WERI-Rb-1 (cell line): ENCODE measurements at regions not wholly inside any gene's neighbourhood (a gene's known extent, or its start where the extent isn't known, plus 50 kb on each side); places are given as distances from the start of the nearest gene placed in this dataset.

Source experiments
- DNase-seq: peaks from one replicate; pipeline ENCODE4 v3.0.0-alpha.2; 2020
- H3K27ac ChIP-seq: fragments of 250-450 bp; sonication (Bioruptor Pico); 2 replicates; pipeline ENCODE4 v1.5.1; 2020; ENCODE audit warnings: mild to moderate bottlenecking, moderate library complexity
- H3K27me3 ChIP-seq: fragments of 250-450 bp; sonication (Bioruptor Pico); 2 replicates; pipeline ENCODE4 v1.5.1; 2021; ENCODE audit warnings: mild to moderate bottlenecking, low read depth, moderate library complexity; ENCODE audit not compliant: insufficient read depth, severe bottlenecking
- H3K36me3 ChIP-seq: fragments of 250-450 bp; sonication (Bioruptor Pico); 2 replicates; pipeline ENCODE4 v1.5.1; 2020; ENCODE audit warnings: mild to moderate bottlenecking, moderate library complexity
- H3K4me3 ChIP-seq: 2 replicates; pipeline ENCODE4 v1.5.1; 2011; ENCODE audit warnings: low read depth, mild to moderate bottlenecking, control low read depth, low read length
- H3K9me3 ChIP-seq: fragments of 250-450 bp; sonication (Bioruptor Pico); 2 replicates; pipeline ENCODE4 v1.5.1; 2021; ENCODE audit warnings: mild to moderate bottlenecking, moderate library complexity; ENCODE audit not compliant: severe bottlenecking
- TF ChIP-seq, protein P1 (sequence below): IDR thresholded peaks from 2 replicates; pipeline ENCODE4 v1.5.1; 2011; ENCODE audit warnings: low read depth, mild to moderate bottlenecking, control low read depth, inconsistent platforms, low read length

DNA sequence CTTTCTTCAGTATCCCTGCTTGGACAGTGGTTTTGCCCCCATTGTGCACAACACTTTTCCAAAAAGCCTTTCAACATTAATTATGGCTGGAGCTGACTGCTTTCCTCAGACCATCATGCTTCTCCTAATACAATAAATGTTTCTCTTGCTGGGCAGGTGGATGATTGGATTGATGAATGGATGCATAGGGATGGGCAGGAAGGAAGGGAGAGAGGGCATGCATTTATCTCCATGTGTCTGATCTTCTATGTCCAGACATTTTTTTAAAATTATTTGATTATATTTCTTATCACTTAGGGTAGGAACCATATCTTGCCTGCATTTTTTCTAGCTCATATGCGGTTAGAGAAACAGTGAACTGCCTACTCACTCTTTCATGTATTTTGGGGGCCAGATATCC is 218.5 kb downstream of the PRL start:
- Histone ChIP-seq H3K27ac (no peak overlapping the region), H3K9me3 (no peaks in the 10 kb centered on the region), H3K4me3 (no peak overlapping the region)

GRCh38 chr6:22078802-22079545 is 217.9 kb downstream of the PRL start:
- H3K9me3 ChIP-seq = no peaks in the 10 kb centered on the region
- H3K36me3 ChIP-seq = no peaks in the 10 kb centered on the region
- no peak overlapping the region for H3K27ac ChIP-seq
- no peaks in the 10 kb centered on the region for H3K27me3 ChIP-seq
- H3K4me3 ChIP-seq = no peak overlapping the region
- no peak for DNase-seq
- TF ChIP-seq, protein P1, sequence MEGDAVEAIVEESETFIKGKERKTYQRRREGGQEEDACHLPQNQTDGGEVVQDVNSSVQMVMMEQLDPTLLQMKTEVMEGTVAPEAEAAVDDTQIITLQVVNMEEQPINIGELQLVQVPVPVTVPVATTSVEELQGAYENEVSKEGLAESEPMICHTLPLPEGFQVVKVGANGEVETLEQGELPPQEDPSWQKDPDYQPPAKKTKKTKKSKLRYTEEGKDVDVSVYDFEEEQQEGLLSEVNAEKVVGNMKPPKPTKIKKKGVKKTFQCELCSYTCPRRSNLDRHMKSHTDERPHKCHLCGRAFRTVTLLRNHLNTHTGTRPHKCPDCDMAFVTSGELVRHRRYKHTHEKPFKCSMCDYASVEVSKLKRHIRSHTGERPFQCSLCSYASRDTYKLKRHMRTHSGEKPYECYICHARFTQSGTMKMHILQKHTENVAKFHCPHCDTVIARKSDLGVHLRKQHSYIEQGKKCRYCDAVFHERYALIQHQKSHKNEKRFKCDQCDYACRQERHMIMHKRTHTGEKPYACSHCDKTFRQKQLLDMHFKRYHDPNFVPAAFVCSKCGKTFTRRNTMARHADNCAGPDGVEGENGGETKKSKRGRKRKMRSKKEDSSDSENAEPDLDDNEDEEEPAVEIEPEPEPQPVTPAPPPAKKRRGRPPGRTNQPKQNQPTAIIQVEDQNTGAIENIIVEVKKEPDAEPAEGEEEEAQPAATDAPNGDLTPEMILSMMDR = no peak

More for the DNA sequence above, 218.5 kb downstream of the PRL start:
- Histone ChIP-seq H3K27me3 (no peaks in the 10 kb centered on the region), H3K36me3 (no peaks in the 10 kb centered on the region)
- no peak for DNase-seq
- TF ChIP-seq, protein P1 = no peak

DNA sequence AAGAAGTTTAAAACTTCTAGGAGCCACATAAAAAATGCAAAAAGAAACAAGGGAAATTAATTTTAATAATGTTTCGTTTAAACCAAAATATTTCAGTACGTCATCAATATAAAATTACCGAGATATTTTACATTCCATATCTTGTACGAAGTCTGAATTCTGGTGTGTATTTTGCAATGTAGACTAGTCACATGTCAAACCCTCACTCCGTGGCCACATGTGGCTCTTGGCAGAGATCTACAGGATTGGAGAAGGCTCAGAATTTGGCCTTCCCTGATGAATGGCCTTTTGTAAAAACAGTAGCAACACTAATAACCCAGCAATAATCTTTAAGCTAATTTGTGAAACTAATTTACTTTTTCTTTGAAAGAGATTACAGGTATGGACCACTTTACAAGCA is 217.1 kb downstream of the PRL start:
- Histone ChIP-seq H3K27ac (no peak overlapping the region), H3K9me3 (no peaks in the 10 kb centered on the region), H3K36me3 (no peaks in the 10 kb centered on the region), H3K4me3 (no peak overlapping the region), H3K27me3 (no peaks in the 10 kb centered on the region)
- TF ChIP-seq, protein P1 = no peak
- DNase-seq = no peak

- TF ChIP-seq, protein P1 = no peak
- no peaks in the 10 kb centered on the region for H3K27me3 ChIP-seq
- no peak for DNase-seq
- H3K27ac ChIP-seq = peak overlapping the region; percentile 7
- H3K36me3 ChIP-seq = no peaks in the 10 kb centered on the region
- no peak overlapping the region for H3K4me3 ChIP-seq
- peaks cover 15% of the 10 kb centered on the region for H3K9me3 ChIP-seq
Measured at GRCh38 chr6:22081709-22082108, 215.1 kb downstream of the PRL start.

DNA sequence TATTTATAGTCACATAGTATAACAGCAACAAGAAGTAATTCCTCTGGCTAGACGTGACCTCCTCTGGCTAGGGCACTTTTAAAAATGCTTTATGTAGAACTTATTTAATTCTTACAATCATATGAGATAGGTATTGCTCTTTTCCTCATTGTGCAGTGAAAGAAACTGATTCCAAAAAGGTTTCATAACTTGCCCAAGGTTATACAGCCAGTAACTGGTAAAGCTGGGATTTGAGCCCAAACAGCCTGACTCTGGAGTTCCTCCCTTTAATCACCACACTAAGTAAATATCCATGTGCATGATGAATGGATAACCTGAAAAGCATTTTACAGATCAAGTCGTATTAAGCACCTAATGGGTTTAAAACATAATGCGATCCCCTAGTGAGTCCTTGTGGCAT is 214.6 kb downstream of the PRL start:
- TF ChIP-seq, protein P1 = no peak
- H3K27ac ChIP-seq = peak overlapping the region; percentile 7
- DNase-seq = peak; percentile 52
- no peaks in the 10 kb centered on the region for H3K36me3 ChIP-seq
- H3K4me3 ChIP-seq = no peak overlapping the region
- H3K27me3 ChIP-seq = no peaks in the 10 kb centered on the region
- peaks cover 15% of the 10 kb centered on the region for H3K9me3 ChIP-seq

DNA sequence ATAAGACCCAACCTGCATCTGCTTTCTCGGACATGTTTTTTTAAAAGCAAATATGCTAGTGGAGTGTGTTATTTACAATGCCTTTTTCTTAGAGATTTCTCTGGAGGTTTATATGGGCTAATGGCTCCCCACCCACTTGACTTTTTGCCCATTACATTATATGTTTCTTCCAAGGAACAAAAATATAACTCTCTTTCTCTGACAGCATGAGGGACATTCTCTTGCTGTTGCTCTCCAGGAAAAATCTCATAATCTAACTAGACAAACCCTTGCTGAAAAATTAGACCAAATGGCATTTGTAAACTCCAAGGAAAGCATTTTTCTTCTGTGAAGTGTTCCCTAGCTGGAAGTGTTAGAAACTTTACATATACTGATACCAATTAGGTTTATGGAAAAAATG is 213.7 kb downstream of the PRL start:
- Histone ChIP-seq H3K4me3 (no peak overlapping the region), H3K27ac (peak overlapping the region; percentile 2; the same call in 1 of the 2 replicates), H3K36me3 (no peaks in the 10 kb centered on the region), H3K9me3 (peaks cover 15% of the 10 kb centered on the region), H3K27me3 (no peaks in the 10 kb centered on the region)
- TF ChIP-seq, protein P1 = no peak
- DNase-seq = no peak
